ENCODE measurements at regions not wholly inside any gene's neighbourhood (a gene's known extent, or its start where the extent isn't known, plus 50 kb on each side); places are given as distances from the start of the nearest gene placed in this dataset.
"Not testable (repeated sequence)": the region's sequence is repeated elsewhere in the genome, so short reads cannot be mapped to it uniquely, and the experiment has no call there.

GRCh38 chr2:181787310-181788048 lies 104.1 kb upstream of the ITPRID2 start:
- no peaks in the 10 kb centered on the region for H3K9me3 ChIP-seq (ENCODE audit: control insufficient read depth in 2 of 2, insufficient read depth in 1 of 2, low read depth in 1 of 2, low read length in 1 of 2)
- H3K4me3 ChIP-seq (ENCODE audit: low read depth in 1 of 2, low read length in 2 of 2) = no peak overlapping the region
- H3K36me3 ChIP-seq (ENCODE audit: control insufficient read depth in 2 of 2, insufficient read depth in 2 of 2, low read length in 1 of 2) = no peaks in the 10 kb centered on the region
- H3K27me3 ChIP-seq (ENCODE audit: control insufficient read depth in 1 of 2, insufficient read depth in 2 of 2, low read length in 2 of 2) = no peaks in the 10 kb centered on the region
- WGBS, 2 donors = 88 to 89% methylated on average over 3 of the region's 3 CpGs
- peaks cover 0 to 2% of the 10 kb centered on the region in 2 donors for H3K4me1 ChIP-seq (ENCODE audit: control insufficient read depth in 2 of 2, insufficient read depth in 2 of 2, low read length in 1 of 2)
- no peak overlapping the region for H3K27ac ChIP-seq (ENCODE audit: low read depth in 2 of 2, low read length in 1 of 2)

- no peak overlapping the region for H3K27ac ChIP-seq (ENCODE audit: low read depth in 2 of 2, low read length in 1 of 2)
- no peaks in the 10 kb centered on the region for H3K36me3 ChIP-seq (ENCODE audit: control insufficient read depth in 2 of 2, insufficient read depth in 2 of 2, low read length in 1 of 2)
- H3K9me3 ChIP-seq (ENCODE audit: control insufficient read depth in 2 of 2, insufficient read depth in 1 of 2, low read depth in 1 of 2, low read length in 1 of 2) = no peaks in the 10 kb centered on the region
- H3K27me3 ChIP-seq (ENCODE audit: control insufficient read depth in 1 of 2, insufficient read depth in 2 of 2, low read length in 2 of 2) = no peaks in the 10 kb centered on the region
- H3K4me3 ChIP-seq (ENCODE audit: low read depth in 1 of 2, low read length in 2 of 2) = no peak overlapping the region
- peaks cover 0 to 2% of the 10 kb centered on the region in 2 donors for H3K4me1 ChIP-seq (ENCODE audit: control insufficient read depth in 2 of 2, insufficient read depth in 2 of 2, low read length in 1 of 2)
- 92 to 96% methylated on average over 3 of the region's 3 CpGs for WGBS, 2 donors
These were observed 102.5 kb upstream of the ITPRID2 start for GRCh38 chr2:181788897-181789555.

GRCh38 chr2:181789827-181790448 lies 101.6 kb upstream of the ITPRID2 start:
- 80 to 94% methylated on average over 4 of the region's 4 CpGs for WGBS, 2 donors
- Histone ChIP-seq H3K27ac (ENCODE audit: low read depth in 2 of 2, low read length in 1 of 2) (no peak overlapping the region), H3K4me3 (ENCODE audit: low read depth in 1 of 2, low read length in 2 of 2) (no peak overlapping the region), H3K4me1 (ENCODE audit: control insufficient read depth in 2 of 2, insufficient read depth in 2 of 2, low read length in 1 of 2) (peaks cover 0 to 2% of the 10 kb centered on the region in 2 donors), H3K9me3 (ENCODE audit: control insufficient read depth in 2 of 2, insufficient read depth in 1 of 2, low read depth in 1 of 2, low read length in 1 of 2) (no peaks in the 10 kb centered on the region), H3K27me3 (ENCODE audit: control insufficient read depth in 1 of 2, insufficient read depth in 2 of 2, low read length in 2 of 2) (no peaks in the 10 kb centered on the region), H3K36me3 (ENCODE audit: control insufficient read depth in 2 of 2, insufficient read depth in 2 of 2, low read length in 1 of 2) (no peaks in the 10 kb centered on the region)

GRCh38 chr2:181790716-181791649 lies 100.5 kb upstream of the ITPRID2 start:
- Histone ChIP-seq H3K27ac (ENCODE audit: low read depth in 2 of 2, low read length in 1 of 2) (no peak overlapping the region), H3K27me3 (ENCODE audit: control insufficient read depth in 1 of 2, insufficient read depth in 2 of 2, low read length in 2 of 2) (no peaks in the 10 kb centered on the region), H3K4me3 (ENCODE audit: low read depth in 1 of 2, low read length in 2 of 2) (no peak overlapping the region), H3K4me1 (ENCODE audit: control insufficient read depth in 2 of 2, insufficient read depth in 2 of 2, low read length in 1 of 2) (peaks cover 0 to 2% of the 10 kb centered on the region in 2 donors), H3K9me3 (ENCODE audit: control insufficient read depth in 2 of 2, insufficient read depth in 1 of 2, low read depth in 1 of 2, low read length in 1 of 2) (no peaks in the 10 kb centered on the region), H3K36me3 (ENCODE audit: control insufficient read depth in 2 of 2, insufficient read depth in 2 of 2, low read length in 1 of 2) (no peaks in the 10 kb centered on the region)
- 50 to 61% methylated on average over 10 of the region's 10 CpGs for WGBS, 2 donors

- Histone ChIP-seq H3K4me1 (ENCODE audit: control insufficient read depth in 2 of 2, insufficient read depth in 2 of 2, low read length in 1 of 2) (peaks cover 0 to 2% of the 10 kb centered on the region in 2 donors), H3K27me3 (ENCODE audit: control insufficient read depth in 1 of 2, insufficient read depth in 2 of 2, low read length in 2 of 2) (no peaks in the 10 kb centered on the region), H3K27ac (ENCODE audit: low read depth in 2 of 2, low read length in 1 of 2) (no peak overlapping the region), H3K36me3 (ENCODE audit: control insufficient read depth in 2 of 2, insufficient read depth in 2 of 2, low read length in 1 of 2) (no peaks in the 10 kb centered on the region), H3K4me3 (ENCODE audit: low read depth in 1 of 2, low read length in 2 of 2) (no peak overlapping the region), H3K9me3 (ENCODE audit: control insufficient read depth in 2 of 2, insufficient read depth in 1 of 2, low read depth in 1 of 2, low read length in 1 of 2) (no peaks in the 10 kb centered on the region)
- WGBS, 2 donors = 92 to 94% methylated on average over 1 of the region's 1 CpG
These were observed 98.6 kb upstream of the ITPRID2 start for GRCh38 chr2:181792906-181793305.

- H3K4me3 ChIP-seq (ENCODE audit: low read depth in 1 of 2, low read length in 2 of 2) = no peak overlapping the region
- no peaks in the 10 kb centered on the region for H3K4me1 ChIP-seq (ENCODE audit: control insufficient read depth in 2 of 2, insufficient read depth in 2 of 2, low read length in 1 of 2)
- H3K36me3 ChIP-seq (ENCODE audit: control insufficient read depth in 2 of 2, insufficient read depth in 2 of 2, low read length in 1 of 2) = no peaks in the 10 kb centered on the region
- WGBS, 2 donors = 56 to 79% methylated on average over 2 of the region's 2 CpGs
- no peak overlapping the region for H3K27ac ChIP-seq (ENCODE audit: low read depth in 2 of 2, low read length in 1 of 2)
- H3K9me3 ChIP-seq (ENCODE audit: control insufficient read depth in 2 of 2, insufficient read depth in 1 of 2, low read depth in 1 of 2, low read length in 1 of 2) = no peaks in the 10 kb centered on the region
- no peaks in the 10 kb centered on the region for H3K27me3 ChIP-seq (ENCODE audit: control insufficient read depth in 1 of 2, insufficient read depth in 2 of 2, low read length in 2 of 2)
These were observed 93.5 kb upstream of the ITPRID2 start for GRCh38 chr2:181798022-181798421.

- H3K36me3 ChIP-seq (ENCODE audit: control insufficient read depth in 2 of 2, insufficient read depth in 2 of 2, low read length in 1 of 2); H3K27me3 ChIP-seq (ENCODE audit: control insufficient read depth in 1 of 2, insufficient read depth in 2 of 2, low read length in 2 of 2); H3K4me3 ChIP-seq (ENCODE audit: low read depth in 1 of 2, low read length in 2 of 2); H3K27ac ChIP-seq (ENCODE audit: low read depth in 2 of 2, low read length in 1 of 2); H3K9me3 ChIP-seq (ENCODE audit: control insufficient read depth in 2 of 2, insufficient read depth in 1 of 2, low read depth in 1 of 2, low read length in 1 of 2); H3K4me1 ChIP-seq (ENCODE audit: control insufficient read depth in 2 of 2, insufficient read depth in 2 of 2, low read length in 1 of 2): not testable (repeated sequence)
- 95 to 96% methylated on average over 1 of the region's 1 CpG for WGBS, 2 donors
These were observed 89.2 kb upstream of the ITPRID2 start for GRCh38 chr2:181802300-181802699.

- H3K27me3 ChIP-seq (ENCODE audit: control insufficient read depth in 1 of 2, insufficient read depth in 2 of 2, low read length in 2 of 2); H3K4me3 ChIP-seq (ENCODE audit: low read depth in 1 of 2, low read length in 2 of 2); H3K36me3 ChIP-seq (ENCODE audit: control insufficient read depth in 2 of 2, insufficient read depth in 2 of 2, low read length in 1 of 2); H3K4me1 ChIP-seq (ENCODE audit: control insufficient read depth in 2 of 2, insufficient read depth in 2 of 2, low read length in 1 of 2); H3K9me3 ChIP-seq (ENCODE audit: control insufficient read depth in 2 of 2, insufficient read depth in 1 of 2, low read depth in 1 of 2, low read length in 1 of 2); H3K27ac ChIP-seq (ENCODE audit: low read depth in 2 of 2, low read length in 1 of 2): not testable (repeated sequence)
- WGBS, 2 donors = 73 to 78% methylated on average over 12 of the region's 12 CpGs
These were observed 87.4 kb upstream of the ITPRID2 start for GRCh38 chr2:181803903-181804799.

Data from esophagus (tissue), 2 donors.